Right lung (tissue), 2 donors: ENCODE measurements at regions not wholly inside any gene's neighbourhood (a gene's known extent, or its start where the extent isn't known, plus 50 kb on each side); places are given as distances from the start of the nearest gene placed in this dataset.

Experiments used
- DNase-seq, 2 donors: peaks; one replicate each; pipeline ENCODE4 v3.0.0-alpha.2; 2013

GRCh38 chr2:45301307-45302277, 292.3 kb upstream of the SIX2 start:
- peak in 1 of 2 donors; percentile 38 for DNase-seq

GRCh38 chr2:45300026-45300750, 290.9 kb upstream of the SIX2 start:
- no peak for DNase-seq

GRCh38 chr2:45299361-45299760, 290.1 kb upstream of the SIX2 start:
- no peak for DNase-seq

GRCh38 chr2:45293182-45293581, 283.9 kb upstream of the SIX2 start:
- no peak for DNase-seq

- DNase-seq: no peak
Observed at GRCh38 chr2:45291296-45291701, 282.0 kb upstream of the SIX2 start.

- no peak for DNase-seq
Observed at GRCh38 chr2:45289997-45290709, 280.9 kb upstream of the SIX2 start.

GRCh38 chr2:45288532-45289417, 279.5 kb upstream of the SIX2 start:
- DNase-seq: no peak

- DNase-seq: no peak
Observed at GRCh38 chr2:45287045-45287444, 277.8 kb upstream of the SIX2 start.

GRCh38 chr2:45285771-45286390, 276.6 kb upstream of the SIX2 start:
- DNase-seq: no peak

- DNase-seq: no peak
Observed at GRCh38 chr2:45285311-45285710, 276.1 kb upstream of the SIX2 start.

- DNase-seq: no peak
Observed at GRCh38 chr2:45284621-45284995, 275.4 kb upstream of the SIX2 start.

- DNase-seq: no peak
Observed at GRCh38 chr2:45283764-45284620, 274.7 kb upstream of the SIX2 start.

- DNase-seq: no peak
Observed at GRCh38 chr2:45282646-45283045, 273.4 kb upstream of the SIX2 start.

GRCh38 chr2:45281311-45281710, 272.1 kb upstream of the SIX2 start:
- DNase-seq: no peak

- DNase-seq: no peak
Observed at GRCh38 chr2:45280794-45281193, 271.5 kb upstream of the SIX2 start.

- DNase-seq: no peak
Observed at GRCh38 chr2:45279356-45279755, 270.1 kb upstream of the SIX2 start.

- DNase-seq: no peak
Observed at GRCh38 chr2:45278365-45279078, 269.3 kb upstream of the SIX2 start.

- DNase-seq: no peak
Observed at GRCh38 chr2:45276914-45277313, 267.7 kb upstream of the SIX2 start.

- DNase-seq: no peak
Observed at GRCh38 chr2:45275806-45276205, 266.6 kb upstream of the SIX2 start.
